Hippocampal formation (tissue), 2 donors: ENCODE measurements at regions not wholly inside any gene's neighbourhood (a gene's known extent, or its start where the extent isn't known, plus 50 kb on each side); places are given as distances from the start of the nearest gene placed in this dataset.

Experiments used
- DNase-seq, 2 donors: peaks; one replicate each; lab custom pipeline; 2025; lab: John Stamatoyannopoulos, UW

GRCh38 chr3:22939349-22939748 lies 263.8 kb upstream of the UBE2E2 start:
- DNase-seq: no peak

- no peak for DNase-seq
Observed at GRCh38 chr3:22940285-22940684, 262.8 kb upstream of the UBE2E2 start.

- DNase-seq: no peak
Observed at GRCh38 chr3:22942981-22943380, 260.1 kb upstream of the UBE2E2 start.

DNA sequence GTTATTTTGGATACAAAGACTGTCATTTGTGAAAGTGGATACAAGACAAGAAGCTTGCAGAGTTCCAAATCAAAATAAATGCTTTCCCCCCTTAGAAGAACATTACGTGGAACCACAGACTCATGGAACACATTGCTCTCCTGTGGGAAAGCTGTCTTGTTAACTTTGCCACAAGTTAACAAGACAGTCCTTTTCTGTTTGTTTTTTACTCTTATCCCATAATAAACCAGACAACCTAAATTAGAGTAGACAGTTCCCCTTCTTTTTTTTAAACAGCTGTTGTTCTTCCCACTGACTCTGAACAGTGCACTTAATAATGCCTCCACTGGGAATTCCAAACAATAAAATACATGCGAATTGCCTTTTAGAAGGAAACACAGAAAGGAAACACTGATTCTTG lies 255.3 kb upstream of the UBE2E2 start:
- DNase-seq: no peak

DNA sequence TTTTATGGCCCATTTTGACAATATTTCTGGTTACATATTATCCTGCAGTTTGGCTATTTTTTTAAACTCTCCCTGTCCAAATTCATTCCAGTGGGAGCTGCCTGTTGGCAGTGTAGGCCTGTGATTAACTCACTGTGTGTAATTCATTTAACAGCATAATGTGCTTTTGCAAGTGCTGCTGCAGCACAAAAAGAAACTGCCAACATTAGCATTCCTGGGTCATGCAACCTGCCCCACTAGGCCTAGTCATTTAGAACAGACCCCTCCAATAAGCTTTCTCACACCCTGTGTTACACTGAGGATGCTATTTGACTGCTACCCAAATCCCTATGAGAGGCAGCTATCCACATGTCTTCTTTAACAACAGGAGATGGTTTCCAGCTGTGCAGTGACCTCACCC lies 251.2 kb upstream of the UBE2E2 start:
- DNase-seq: peak in 1 of 2 donors; percentile 4

DNA sequence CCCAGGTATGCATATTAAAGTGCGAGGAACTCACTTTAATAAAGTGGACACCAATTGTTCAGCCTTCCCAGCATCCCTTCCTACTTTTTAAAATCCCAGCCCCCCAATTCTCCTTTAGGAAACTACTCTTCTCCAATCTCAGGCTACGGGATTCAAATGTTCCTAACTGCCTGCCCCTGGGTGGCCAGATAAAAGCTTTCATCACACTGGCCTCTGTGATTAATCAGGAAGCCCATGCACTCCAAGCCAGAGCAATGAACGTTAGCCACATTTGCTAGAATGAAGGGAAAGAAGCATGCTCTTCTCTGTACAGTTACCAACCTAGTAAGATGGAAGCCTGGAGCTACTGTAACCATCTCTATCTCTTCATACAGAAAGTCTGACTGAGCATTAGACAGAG lies 250.3 kb upstream of the UBE2E2 start:
- no peak for DNase-seq

- DNase-seq: no peak
Observed at GRCh38 chr3:22959593-22959992, 243.5 kb upstream of the UBE2E2 start.

- DNase-seq: peak in 1 of 2 donors; percentile 61
Observed at GRCh38 chr3:22960105-22960984, 242.8 kb upstream of the UBE2E2 start.

- DNase-seq: no peak
Observed at GRCh38 chr3:22962244-22962643, 240.9 kb upstream of the UBE2E2 start.

- no peak for DNase-seq
Observed at GRCh38 chr3:22966349-22966748, 236.8 kb upstream of the UBE2E2 start.

DNA sequence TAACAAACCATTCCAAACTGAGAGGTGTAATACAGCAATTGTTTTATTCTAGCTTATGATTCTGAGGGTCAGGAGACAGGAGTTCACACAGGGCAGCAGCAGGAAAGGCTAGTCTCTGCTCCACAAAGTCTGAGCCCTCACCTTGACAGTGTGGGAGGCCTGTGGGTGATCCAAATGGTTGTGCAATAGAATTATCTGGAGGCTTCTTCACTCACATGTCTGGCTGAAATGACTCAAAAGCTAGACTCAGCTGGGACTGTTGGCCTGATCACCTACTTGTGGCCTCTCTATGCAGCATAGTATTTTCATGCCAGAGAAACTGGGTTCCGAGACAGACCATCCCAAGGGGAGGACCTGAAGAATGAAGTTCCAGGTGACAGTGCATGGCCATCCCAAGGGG lies 233.9 kb upstream of the UBE2E2 start:
- no peak for DNase-seq

- DNase-seq: no peak
Observed at GRCh38 chr3:22971497-22971896, 231.6 kb upstream of the UBE2E2 start.

DNA sequence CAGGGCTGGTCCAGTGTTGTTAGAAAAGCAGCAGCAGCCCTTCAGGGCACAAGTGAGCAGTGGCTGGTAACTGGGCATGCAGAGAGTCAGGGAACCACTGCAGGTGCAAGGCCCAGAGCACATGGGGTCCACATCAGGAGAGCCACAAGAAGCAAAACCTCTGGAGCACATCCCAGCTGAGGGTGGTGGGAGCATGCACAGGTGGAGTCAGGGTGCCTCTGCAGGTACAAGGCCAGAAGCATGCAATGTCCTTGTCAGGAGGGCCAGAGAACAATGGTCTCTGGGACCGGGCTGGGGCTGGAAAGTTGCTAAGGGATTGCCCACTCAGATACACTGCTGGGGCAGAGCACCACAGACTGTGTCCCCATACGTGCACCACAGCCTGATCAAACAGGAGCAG lies 226.1 kb upstream of the UBE2E2 start:
- no peak for DNase-seq

- no peak for DNase-seq
Observed at GRCh38 chr3:22977650-22978289, 225.4 kb upstream of the UBE2E2 start.

GRCh38 chr3:22979581-22979980 lies 223.5 kb upstream of the UBE2E2 start:
- DNase-seq: no peak

DNA sequence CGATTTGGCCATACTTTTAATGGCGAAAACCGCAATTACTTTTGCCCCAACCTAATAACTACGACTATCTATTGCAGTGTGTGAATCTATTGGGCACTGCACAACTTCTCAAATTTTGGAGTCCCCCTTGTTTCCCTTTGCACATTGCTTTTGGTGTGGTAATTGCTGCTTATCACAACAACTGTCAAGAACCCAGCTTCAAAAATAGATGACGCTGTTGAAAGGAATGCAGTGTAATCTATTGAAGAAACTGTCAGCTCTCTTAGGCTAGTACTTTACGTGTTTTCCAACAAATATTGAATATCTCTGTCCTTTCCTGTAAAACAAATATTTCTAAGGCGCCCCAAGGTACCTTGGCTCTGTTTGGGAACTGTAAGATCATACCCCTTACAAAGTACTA lies 222.8 kb upstream of the UBE2E2 start:
- no peak for DNase-seq

- DNase-seq: no peak
Observed at GRCh38 chr3:22981166-22981565, 222.0 kb upstream of the UBE2E2 start.

DNA sequence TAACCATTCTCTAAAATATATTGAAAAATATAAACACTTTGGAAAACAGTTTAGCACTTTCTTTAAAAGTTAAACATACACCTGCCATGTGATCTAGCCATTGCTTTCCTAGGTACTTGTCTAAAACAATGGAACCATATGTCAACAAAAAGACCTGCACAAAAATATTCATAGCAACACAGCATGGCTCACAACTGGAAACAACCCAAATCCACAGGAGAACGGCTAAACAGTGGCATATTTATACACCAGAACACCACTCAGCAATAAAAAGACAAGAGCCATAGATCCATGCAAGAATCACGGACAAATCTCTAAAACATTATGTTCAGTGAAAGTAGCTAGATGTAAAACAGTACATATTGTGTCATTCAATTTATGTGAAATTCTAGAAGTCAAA lies 221.3 kb upstream of the UBE2E2 start:
- no peak for DNase-seq

DNA sequence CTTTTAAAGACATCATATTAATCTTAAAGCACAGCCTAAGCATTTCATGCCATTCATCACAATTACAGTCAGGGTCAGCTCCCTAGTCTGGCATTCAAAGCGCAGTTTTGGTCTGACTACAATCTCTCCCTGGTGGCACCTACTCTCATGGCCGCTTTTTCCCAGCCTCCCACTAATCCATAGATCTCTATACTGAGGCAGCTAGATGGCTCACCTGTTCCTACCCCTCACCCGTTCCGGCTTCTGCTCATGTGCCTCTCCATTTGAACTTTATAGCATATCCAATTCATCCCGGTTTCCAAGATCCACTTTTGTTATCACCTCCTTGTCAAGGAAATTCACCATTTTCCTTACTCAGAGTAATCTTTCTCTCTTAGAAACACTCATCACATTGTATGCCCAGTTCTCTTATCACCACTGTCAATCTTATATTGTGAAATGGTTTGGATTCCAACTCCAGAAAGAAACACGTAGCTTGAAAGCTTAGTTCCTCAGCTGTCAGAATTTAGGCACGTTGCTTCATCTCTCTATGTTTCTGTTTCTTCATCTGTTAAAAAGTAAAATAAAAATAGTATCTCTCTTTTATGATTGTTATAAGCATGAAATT lies 220.0 kb upstream of the UBE2E2 start:
- DNase-seq: no peak

DNA sequence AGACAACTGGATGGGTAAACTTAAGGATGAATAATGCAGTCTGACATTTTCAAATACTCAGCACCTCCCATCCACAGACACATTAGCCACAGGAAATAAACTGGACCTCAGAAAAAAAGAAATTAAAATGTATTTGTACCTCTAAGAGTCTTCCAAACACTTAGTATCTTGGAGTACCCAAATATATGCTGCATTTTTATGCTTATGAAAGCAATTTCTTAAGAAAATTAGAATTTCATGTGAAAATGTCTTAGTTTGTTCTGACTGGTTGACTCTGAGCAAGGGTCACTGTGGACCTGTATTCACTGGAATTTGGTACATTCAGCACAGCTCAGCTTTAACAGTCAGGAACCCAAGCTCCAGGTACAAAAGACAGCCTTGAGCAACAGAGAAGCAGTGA lies 216.2 kb upstream of the UBE2E2 start:
- DNase-seq: no peak

GRCh38 chr3:22988566-22988965 lies 214.6 kb upstream of the UBE2E2 start:
- DNase-seq: no peak

DNA sequence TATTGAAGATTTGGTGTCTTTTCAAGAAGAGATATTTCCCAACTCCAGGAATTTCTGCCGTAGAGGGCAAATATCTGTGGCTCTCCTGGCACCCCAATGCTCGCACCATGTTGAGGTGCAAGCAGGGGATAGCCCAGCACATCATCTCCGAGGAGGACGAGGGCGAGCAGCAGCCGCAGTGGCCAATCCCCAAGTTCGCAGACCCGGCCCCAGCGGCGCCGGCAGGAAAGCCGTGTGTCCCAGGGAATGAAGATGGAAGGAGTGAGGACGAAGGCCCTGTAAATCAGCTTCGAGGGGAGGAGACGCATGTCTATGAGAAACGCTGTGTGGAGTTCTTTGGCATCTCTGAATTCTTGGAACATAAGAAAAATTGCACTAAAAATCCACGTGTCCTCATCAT lies 213.4 kb upstream of the UBE2E2 start:
- DNase-seq: no peak
